Body of pancreas (tissue), 4 donors: ENCODE measurements at regions not wholly inside any gene's neighbourhood (a gene's known extent, or its start where the extent isn't known, plus 50 kb on each side); places are given as distances from the start of the nearest gene placed in this dataset.

ENCODE experiments used
- CTCF ChIP-seq, 7 experiments: fragments of 450-650 bp in 4 of 7; fragments of 200-600 bp in 3 of 7; sonication (generic) in 3 of 7; IDR thresholded peaks; one replicate each; pipeline ENCODE4 v1.5.1; 2016 to 2019; ENCODE audit warnings: antibody characterized with exemption in 7 of 7
- POLR2A ChIP-seq, 3 donors: fragments of 450-650 bp; IDR thresholded peaks; one replicate each; pipeline ENCODE4 v1.6.1; 2016; ENCODE audit warnings: antibody characterized with exemption in 3 of 3, mild to moderate bottlenecking in 2 of 3

GRCh38 chr5:155076379-155076778, 62.8 kb downstream of the KIF4B start:
- no peak for TF ChIP-seq CTCF (IDR thresholded peaks at IDR 0.05)
- TF ChIP-seq POLR2A (IDR thresholded peaks at IDR 0.05), result no peak
